ENCODE measurements at regions not wholly inside any gene's neighbourhood (a gene's known extent, or its start where the extent isn't known, plus 50 kb on each side); places are given as distances from the start of the nearest gene placed in this dataset.

GRCh38 chr1:106956721-106957120 is 99.8 kb upstream of the PRMT6 start:
- Histone ChIP-seq H3K36me3 (ENCODE audit: control insufficient read depth in 3 of 3, insufficient read depth in 2 of 3, low read depth in 1 of 3, low read length in 3 of 3) (no peaks in the 10 kb centered on the region), H3K27me3 (ENCODE audit: control insufficient read depth in 3 of 3, insufficient read depth in 3 of 3, low read length in 3 of 3) (no peaks in the 10 kb centered on the region), H3K4me3 (ENCODE audit: low read depth in 1 of 3, low read length in 3 of 3) (no peak overlapping the region), H3K4me1 (ENCODE audit: control insufficient read depth in 3 of 3, insufficient read depth in 2 of 3, low read depth in 1 of 3, low read length in 2 of 3) (no peaks in the 10 kb centered on the region), H3K9me3 (ENCODE audit: control insufficient read depth in 2 of 2, insufficient read depth in 1 of 2, low read depth in 1 of 2, low read length in 1 of 2) (no peaks in the 10 kb centered on the region), H3K27ac (ENCODE audit: low read depth in 1 of 3, low read length in 2 of 3) (no peak overlapping the region)
- DNase-seq = no peak
- FAIRE-seq = no peak
- 73 to 96% (median 81%) methylated on average over 1 of the region's 1 CpG for WGBS, 3 donors

GRCh38 chr1:106957795-106958194 is 98.7 kb upstream of the PRMT6 start:
- FAIRE-seq (no peak), DNase-seq (no peak)
- 49 to 81% (median 68%) methylated on average over 3 of the region's 3 CpGs for WGBS, 3 donors

GRCh38 chr1:106960412-106960811 is 96.1 kb upstream of the PRMT6 start:
- no peak for DNase-seq
- no peak for FAIRE-seq
- Histone ChIP-seq H3K27me3 (ENCODE audit: control insufficient read depth in 3 of 3, insufficient read depth in 3 of 3, low read length in 3 of 3) (no peaks in the 10 kb centered on the region), H3K27ac (ENCODE audit: low read depth in 1 of 3, low read length in 2 of 3) (no peak overlapping the region), H3K4me3 (ENCODE audit: low read depth in 1 of 3, low read length in 3 of 3) (no peak overlapping the region), H3K9me3 (ENCODE audit: control insufficient read depth in 2 of 2, insufficient read depth in 1 of 2, low read depth in 1 of 2, low read length in 1 of 2) (no peaks in the 10 kb centered on the region), H3K4me1 (ENCODE audit: control insufficient read depth in 3 of 3, insufficient read depth in 2 of 3, low read depth in 1 of 3, low read length in 2 of 3) (no peaks in the 10 kb centered on the region), H3K36me3 (ENCODE audit: control insufficient read depth in 3 of 3, insufficient read depth in 2 of 3, low read depth in 1 of 3, low read length in 3 of 3) (no peaks in the 10 kb centered on the region)
- WGBS, 3 donors = 44 to 72% (median 67%) methylated on average over 4 of the region's 4 CpGs

More at GRCh38 chr1:106957795-106958194, 98.7 kb upstream of the PRMT6 start:
- H3K36me3 ChIP-seq (ENCODE audit: control insufficient read depth in 3 of 3, insufficient read depth in 2 of 3, low read depth in 1 of 3, low read length in 3 of 3) = no peaks in the 10 kb centered on the region
- H3K27ac ChIP-seq (ENCODE audit: low read depth in 1 of 3, low read length in 2 of 3) = no peak overlapping the region
- no peaks in the 10 kb centered on the region for H3K9me3 ChIP-seq (ENCODE audit: control insufficient read depth in 2 of 2, insufficient read depth in 1 of 2, low read depth in 1 of 2, low read length in 1 of 2)
- no peaks in the 10 kb centered on the region for H3K4me1 ChIP-seq (ENCODE audit: control insufficient read depth in 3 of 3, insufficient read depth in 2 of 3, low read depth in 1 of 3, low read length in 2 of 3)
- H3K4me3 ChIP-seq (ENCODE audit: low read depth in 1 of 3, low read length in 3 of 3) = no peak overlapping the region
- H3K27me3 ChIP-seq (ENCODE audit: control insufficient read depth in 3 of 3, insufficient read depth in 3 of 3, low read length in 3 of 3) = no peaks in the 10 kb centered on the region

GRCh38 chr1:106961646-106962045 is 94.8 kb upstream of the PRMT6 start:
- no peak overlapping the region for H3K27ac ChIP-seq (ENCODE audit: low read depth in 1 of 3, low read length in 2 of 3)
- no peaks in the 10 kb centered on the region for H3K4me1 ChIP-seq (ENCODE audit: control insufficient read depth in 3 of 3, insufficient read depth in 2 of 3, low read depth in 1 of 3, low read length in 2 of 3)
- H3K36me3 ChIP-seq (ENCODE audit: control insufficient read depth in 3 of 3, insufficient read depth in 2 of 3, low read depth in 1 of 3, low read length in 3 of 3) = no peaks in the 10 kb centered on the region
- no peaks in the 10 kb centered on the region for H3K27me3 ChIP-seq (ENCODE audit: control insufficient read depth in 3 of 3, insufficient read depth in 3 of 3, low read length in 3 of 3)
- H3K9me3 ChIP-seq (ENCODE audit: control insufficient read depth in 2 of 2, insufficient read depth in 1 of 2, low read depth in 1 of 2, low read length in 1 of 2) = no peaks in the 10 kb centered on the region
- H3K4me3 ChIP-seq (ENCODE audit: low read depth in 1 of 3, low read length in 3 of 3) = no peak overlapping the region
- DNase-seq (no peak), FAIRE-seq (no peak)

GRCh38 chr1:106962591-106962990 is 93.9 kb upstream of the PRMT6 start:
- Histone ChIP-seq H3K9me3 (ENCODE audit: control insufficient read depth in 2 of 2, insufficient read depth in 1 of 2, low read depth in 1 of 2, low read length in 1 of 2) (no peaks in the 10 kb centered on the region), H3K4me3 (ENCODE audit: low read depth in 1 of 3, low read length in 3 of 3) (no peak overlapping the region), H3K27ac (ENCODE audit: low read depth in 1 of 3, low read length in 2 of 3) (no peak overlapping the region), H3K4me1 (ENCODE audit: control insufficient read depth in 3 of 3, insufficient read depth in 2 of 3, low read depth in 1 of 3, low read length in 2 of 3) (no peaks in the 10 kb centered on the region), H3K27me3 (ENCODE audit: control insufficient read depth in 3 of 3, insufficient read depth in 3 of 3, low read length in 3 of 3) (no peaks in the 10 kb centered on the region), H3K36me3 (ENCODE audit: control insufficient read depth in 3 of 3, insufficient read depth in 2 of 3, low read depth in 1 of 3, low read length in 3 of 3) (no peaks in the 10 kb centered on the region)
- 72 to 88% (median 86%) methylated on average over 3 of the region's 3 CpGs for WGBS, 3 donors
- no peak for DNase-seq
- no peak for FAIRE-seq

GRCh38 chr1:106964495-106964894 is 92.0 kb upstream of the PRMT6 start:
- H3K9me3 ChIP-seq (ENCODE audit: control insufficient read depth in 2 of 2, insufficient read depth in 1 of 2, low read depth in 1 of 2, low read length in 1 of 2) = no peaks in the 10 kb centered on the region
- H3K36me3 ChIP-seq (ENCODE audit: control insufficient read depth in 3 of 3, insufficient read depth in 2 of 3, low read depth in 1 of 3, low read length in 3 of 3) = no peaks in the 10 kb centered on the region
- FAIRE-seq (no peak), DNase-seq (no peak)
- H3K27ac ChIP-seq (ENCODE audit: low read depth in 1 of 3, low read length in 2 of 3) = no peak overlapping the region
- no peaks in the 10 kb centered on the region for H3K4me1 ChIP-seq (ENCODE audit: control insufficient read depth in 3 of 3, insufficient read depth in 2 of 3, low read depth in 1 of 3, low read length in 2 of 3)
- H3K27me3 ChIP-seq (ENCODE audit: control insufficient read depth in 3 of 3, insufficient read depth in 3 of 3, low read length in 3 of 3) = no peaks in the 10 kb centered on the region
- no peak overlapping the region for H3K4me3 ChIP-seq (ENCODE audit: low read depth in 1 of 3, low read length in 3 of 3)
- WGBS, 3 donors = 71 to 80% (median 73%) methylated on average over 4 of the region's 4 CpGs

GRCh38 chr1:106968644-106969043 is 87.8 kb upstream of the PRMT6 start:
- Histone ChIP-seq H3K27me3 (ENCODE audit: control insufficient read depth in 3 of 3, insufficient read depth in 3 of 3, low read length in 3 of 3) (no peaks in the 10 kb centered on the region), H3K27ac (ENCODE audit: low read depth in 1 of 3, low read length in 2 of 3) (no peak overlapping the region), H3K4me1 (ENCODE audit: control insufficient read depth in 3 of 3, insufficient read depth in 2 of 3, low read depth in 1 of 3, low read length in 2 of 3) (no peaks in the 10 kb centered on the region), H3K9me3 (ENCODE audit: control insufficient read depth in 2 of 2, insufficient read depth in 1 of 2, low read depth in 1 of 2, low read length in 1 of 2) (no peaks in the 10 kb centered on the region), H3K4me3 (ENCODE audit: low read depth in 1 of 3, low read length in 3 of 3) (no peak overlapping the region), H3K36me3 (ENCODE audit: control insufficient read depth in 3 of 3, insufficient read depth in 2 of 3, low read depth in 1 of 3, low read length in 3 of 3) (no peaks in the 10 kb centered on the region)
- 13 to 67% (median 16%) methylated on average over 2 of the region's 2 CpGs for WGBS, 3 donors
- no peak for FAIRE-seq
- no peak for DNase-seq

- no peaks in the 10 kb centered on the region for H3K9me3 ChIP-seq (ENCODE audit: control insufficient read depth in 2 of 2, insufficient read depth in 1 of 2, low read depth in 1 of 2, low read length in 1 of 2)
- FAIRE-seq (no peak), DNase-seq (no peak)
- no peak overlapping the region for H3K4me3 ChIP-seq (ENCODE audit: low read depth in 1 of 3, low read length in 3 of 3)
- H3K4me1 ChIP-seq (ENCODE audit: control insufficient read depth in 3 of 3, insufficient read depth in 2 of 3, low read depth in 1 of 3, low read length in 2 of 3) = no peaks in the 10 kb centered on the region
- H3K36me3 ChIP-seq (ENCODE audit: control insufficient read depth in 3 of 3, insufficient read depth in 2 of 3, low read depth in 1 of 3, low read length in 3 of 3) = no peaks in the 10 kb centered on the region
- H3K27ac ChIP-seq (ENCODE audit: low read depth in 1 of 3, low read length in 2 of 3) = no peak overlapping the region
- H3K27me3 ChIP-seq (ENCODE audit: control insufficient read depth in 3 of 3, insufficient read depth in 3 of 3, low read length in 3 of 3) = no peaks in the 10 kb centered on the region
Measured at GRCh38 chr1:106969731-106970130, 86.7 kb upstream of the PRMT6 start.

- Histone ChIP-seq H3K4me3 (ENCODE audit: low read depth in 1 of 3, low read length in 3 of 3) (no peak overlapping the region), H3K36me3 (ENCODE audit: control insufficient read depth in 3 of 3, insufficient read depth in 2 of 3, low read depth in 1 of 3, low read length in 3 of 3) (no peaks in the 10 kb centered on the region), H3K4me1 (ENCODE audit: control insufficient read depth in 3 of 3, insufficient read depth in 2 of 3, low read depth in 1 of 3, low read length in 2 of 3) (no peaks in the 10 kb centered on the region), H3K27me3 (ENCODE audit: control insufficient read depth in 3 of 3, insufficient read depth in 3 of 3, low read length in 3 of 3) (no peaks in the 10 kb centered on the region), H3K27ac (ENCODE audit: low read depth in 1 of 3, low read length in 2 of 3) (no peak overlapping the region), H3K9me3 (ENCODE audit: control insufficient read depth in 2 of 2, insufficient read depth in 1 of 2, low read depth in 1 of 2, low read length in 1 of 2) (peaks cover 0 to 2% of the 10 kb centered on the region in 2 donors)
- 35 to 56% (median 46%) methylated on average over 2 of the region's 2 CpGs for WGBS, 3 donors
- DNase-seq = no peak
- FAIRE-seq = no peak
Measured at GRCh38 chr1:106972074-106972473, 84.4 kb upstream of the PRMT6 start.
